B cell (primary cell): ENCODE measurements at regions not wholly inside any gene's neighbourhood (a gene's known extent, or its start where the extent isn't known, plus 50 kb on each side); places are given as distances from the start of the nearest gene placed in this dataset.

Experiments used
- ATAC-seq: fragments of 200-7000 bp; cut with Tn5 transposase; one replicate; pipeline ENCODE4 v1.10.0; 2021; ENCODE audit warnings: low read depth, mild to moderate bottlenecking, moderate number of reproducible peaks, moderate library complexity
- CTCF ChIA-PET: fragments of 350-600 bp; sonication (Branson Sonifier 250); formaldehyde crosslinking; loops from one replicate; lab custom pipeline; 2021; ENCODE audit warnings: antibody characterized with exemption, inconsistent platforms; lab: Charles Lee
- POLR2A ChIA-PET: fragments of 350-600 bp; sonication (Branson Sonifier 250); formaldehyde crosslinking; loops from one replicate; lab custom pipeline; 2021; ENCODE audit warnings: antibody characterized with exemption; lab: Charles Lee
- DNase-seq: peaks from one replicate; pipeline ENCODE4 v3.0.0; 2013
- H2AFZ ChIP-seq: 2 replicates; pipeline ENCODE4 v1.6.1; 2012; ENCODE audit warnings: mild to moderate bottlenecking, low read depth, low read length; ENCODE audit not compliant: insufficient read depth, poor library complexity, severe bottlenecking
- H3K27ac ChIP-seq, 2 donors: 1 replicate in 1 of 2; 2 replicates in 1 of 2; pipeline ENCODE4 v1.5.1; 2012 to 2013; ENCODE audit warnings: low read length in 2 of 2, mild to moderate bottlenecking in 2 of 2, moderate library complexity in 1 of 2
- H3K27me3 ChIP-seq, 4 experiments: fragments of 200-600 bp in 1 of 4; sonication (generic) in 1 of 4; replicated peaks in 1 of 4; 1 replicate in 2 of 4; 2 replicates in 2 of 4; pipeline versions ENCODE4 v1.6.1 to v1.7.0; 2013 to 2016; ENCODE audit warnings: low read length in 3 of 4, mild to moderate bottlenecking in 2 of 4, mixed read lengths in 1 of 4, moderate library complexity in 1 of 4; ENCODE audit not compliant: insufficient read depth in 4 of 4, control insufficient read depth in 3 of 4; ENCODE audit errors: control extremely low read depth in 1 of 4
- H3K36me3 ChIP-seq, 2 experiments: replicated peaks in 1 of 2; 1 replicate in 1 of 2; 2 replicates in 1 of 2; pipeline versions ENCODE4 v1.6.1 to v1.7.1; 2013; ENCODE audit warnings: low read length in 1 of 2; ENCODE audit not compliant: insufficient read depth in 2 of 2, control insufficient read depth in 1 of 2; ENCODE audit errors: control extremely low read depth in 1 of 2, extremely low read depth in 1 of 2
- H3K4me1 ChIP-seq, 2 donors: fragments of 200-600 bp in 1 of 2; sonication (generic) in 1 of 2; 1 replicate in 1 of 2; 2 replicates in 1 of 2; pipeline versions ENCODE4 v1.5.1 to v1.6.1; 2013 to 2017; ENCODE audit warnings: low read length in 2 of 2; ENCODE audit not compliant: control insufficient read depth in 2 of 2, insufficient read depth in 2 of 2
- H3K4me2 ChIP-seq: replicated peaks from 2 replicates; pipeline ENCODE3; 2012; ENCODE audit warnings: mild to moderate bottlenecking, low read depth, low read length; ENCODE audit not compliant: poor library complexity, severe bottlenecking
- H3K4me3 ChIP-seq, 5 experiments: fragments of 200-600 bp in 1 of 5; sonication (generic) in 1 of 5; 1 replicate in 3 of 5; 2 replicates in 2 of 5; pipeline versions ENCODE4 v1.5.1 to v1.7.0; 2011 to 2016; ENCODE audit warnings: low read length in 4 of 5, mild to moderate bottlenecking in 4 of 5, low read depth in 2 of 5, control low read depth in 1 of 5, moderate library complexity in 1 of 5; ENCODE audit not compliant: insufficient read depth in 1 of 5; ENCODE audit errors: control extremely low read depth in 1 of 5, extremely low read depth in 1 of 5
- H3K79me2 ChIP-seq: fragments of 200-600 bp; sonication (generic); one replicate; pipeline ENCODE4 v1.6.0; 2016; ENCODE audit warnings: low read length; ENCODE audit not compliant: control insufficient read depth, insufficient read depth
- H3K9ac ChIP-seq: fragments of 200-600 bp; sonication (generic); 2 replicates; pipeline ENCODE4 v1.6.1; 2017; ENCODE audit warnings: mild to moderate bottlenecking, low read length, moderate library complexity
- H3K9me3 ChIP-seq, 3 donors: one replicate each; pipeline versions ENCODE4 v1.6.1 to v1.7.1; 2013; ENCODE audit warnings: low read length in 2 of 3; ENCODE audit not compliant: control insufficient read depth in 2 of 3, insufficient read depth in 1 of 3; ENCODE audit errors: control extremely low read depth in 1 of 3
- H4K20me1 ChIP-seq: 2 replicates; pipeline ENCODE4 v1.6.0; 2012; ENCODE audit warnings: mild to moderate bottlenecking, low read length; ENCODE audit not compliant: insufficient read depth, control insufficient read depth, poor library complexity, severe bottlenecking
- H3K27ac Mint-ChIP-seq: one replicate; pipeline ENCODE4 v1.8.0; 2021; ENCODE audit warnings: mixed read lengths
- H3K27me3 Mint-ChIP-seq: one replicate; pipeline ENCODE4 v1.8.0; 2021; ENCODE audit warnings: mixed read lengths
- H3K4me1 Mint-ChIP-seq: one replicate; pipeline ENCODE4 v1.8.0; 2021; ENCODE audit warnings: mixed read lengths
- H3K4me3 Mint-ChIP-seq: one replicate; pipeline ENCODE4 v1.8.0; 2021; ENCODE audit warnings: mixed read lengths
- H3K9me3 Mint-ChIP-seq: one replicate; pipeline ENCODE4 v1.8.0; 2022; ENCODE audit warnings: mixed read lengths; ENCODE audit not compliant: insufficient read depth
- EZH2 ChIP-seq: IDR thresholded peaks from 2 replicates; pipeline ENCODE4 v1.6.1; 2012; ENCODE audit warnings: borderline replicate concordance, low read depth, mild to moderate bottlenecking, moderate library complexity, low read length; ENCODE audit not compliant: insufficient read depth, poor library complexity, severe bottlenecking
- WGBS: methylation state at CpG from one replicate; pipeline ENCODE4 v1.1.5; 2013; ENCODE audit warnings: missing lambda C conversion rate; ENCODE audit not compliant: insufficient coverage; 5-methylcytosine and 5-hydroxymethylcytosine counted together
- intact Hi-C: fragments of 100-400 bp; cut with micrococcal nuclease; formaldehyde crosslinking; loops from one replicate; pipeline ENCODE4 v1.10.0; 2022
- TF ChIP-seq, protein P1 (sequence below): fragments of 200-600 bp; IDR thresholded peaks from one replicate; pipeline ENCODE4 v1.8.0; 2022; ENCODE audit warnings: antibody characterized with exemption, mild to moderate bottlenecking

DNA sequence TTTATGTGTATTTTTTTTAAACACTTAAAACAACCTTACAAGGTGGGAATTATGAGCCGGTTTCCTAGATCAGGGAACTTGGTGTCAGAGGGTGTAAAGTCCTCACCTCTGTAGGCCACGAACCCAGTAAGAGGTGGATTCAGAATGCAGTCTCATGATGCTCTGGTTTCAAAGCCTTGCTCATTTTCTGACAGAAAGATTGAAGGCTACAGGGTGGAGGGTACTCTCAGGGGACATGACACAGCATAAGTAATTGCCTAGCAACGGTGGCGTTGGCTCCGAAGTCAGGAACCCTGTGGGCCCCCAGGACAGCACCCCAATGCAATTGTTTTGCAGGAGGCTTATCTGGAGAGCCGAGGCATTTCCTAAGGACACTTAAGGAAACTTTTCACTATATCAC, 794.7 kb downstream of the EFNB2 start:
- Mint-ChIP-seq H3K9me3 (peaks cover 8% of the 10 kb centered on the region), H3K27ac (no peak overlapping the region), H3K4me3 (no peak overlapping the region), H3K4me1 (no peaks in the 10 kb centered on the region), H3K27me3 (no peaks in the 10 kb centered on the region)
- intact Hi-C loops: no loop called here
- Histone ChIP-seq H4K20me1 (no peaks in the 10 kb centered on the region), H3K9me3 (peaks cover 0 to 2% (median 0%) of the 10 kb centered on the region in 3 donors), H3K4me1 (no peaks in the 10 kb centered on the region), H3K4me2 (no peak overlapping the region), H2AFZ (no peak overlapping the region), H3K27ac (no peak overlapping the region), H3K36me3 (no peaks in the 10 kb centered on the region), H3K9ac (no peak overlapping the region), H3K4me3 (no peak overlapping the region), H3K27me3 (no peaks in the 10 kb centered on the region), H3K79me2 (no peaks in the 10 kb centered on the region)
- ChIA-PET CTCF (no interaction called here), POLR2A (no interaction called here)
- DNase-seq: no peak
- 8% methylated on average over 4 of the region's 6 CpGs for WGBS
- TF ChIP-seq, protein P1, sequence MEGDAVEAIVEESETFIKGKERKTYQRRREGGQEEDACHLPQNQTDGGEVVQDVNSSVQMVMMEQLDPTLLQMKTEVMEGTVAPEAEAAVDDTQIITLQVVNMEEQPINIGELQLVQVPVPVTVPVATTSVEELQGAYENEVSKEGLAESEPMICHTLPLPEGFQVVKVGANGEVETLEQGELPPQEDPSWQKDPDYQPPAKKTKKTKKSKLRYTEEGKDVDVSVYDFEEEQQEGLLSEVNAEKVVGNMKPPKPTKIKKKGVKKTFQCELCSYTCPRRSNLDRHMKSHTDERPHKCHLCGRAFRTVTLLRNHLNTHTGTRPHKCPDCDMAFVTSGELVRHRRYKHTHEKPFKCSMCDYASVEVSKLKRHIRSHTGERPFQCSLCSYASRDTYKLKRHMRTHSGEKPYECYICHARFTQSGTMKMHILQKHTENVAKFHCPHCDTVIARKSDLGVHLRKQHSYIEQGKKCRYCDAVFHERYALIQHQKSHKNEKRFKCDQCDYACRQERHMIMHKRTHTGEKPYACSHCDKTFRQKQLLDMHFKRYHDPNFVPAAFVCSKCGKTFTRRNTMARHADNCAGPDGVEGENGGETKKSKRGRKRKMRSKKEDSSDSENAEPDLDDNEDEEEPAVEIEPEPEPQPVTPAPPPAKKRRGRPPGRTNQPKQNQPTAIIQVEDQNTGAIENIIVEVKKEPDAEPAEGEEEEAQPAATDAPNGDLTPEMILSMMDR: no peak
- no peak for TF ChIP-seq EZH2
- no peak for ATAC-seq

DNA sequence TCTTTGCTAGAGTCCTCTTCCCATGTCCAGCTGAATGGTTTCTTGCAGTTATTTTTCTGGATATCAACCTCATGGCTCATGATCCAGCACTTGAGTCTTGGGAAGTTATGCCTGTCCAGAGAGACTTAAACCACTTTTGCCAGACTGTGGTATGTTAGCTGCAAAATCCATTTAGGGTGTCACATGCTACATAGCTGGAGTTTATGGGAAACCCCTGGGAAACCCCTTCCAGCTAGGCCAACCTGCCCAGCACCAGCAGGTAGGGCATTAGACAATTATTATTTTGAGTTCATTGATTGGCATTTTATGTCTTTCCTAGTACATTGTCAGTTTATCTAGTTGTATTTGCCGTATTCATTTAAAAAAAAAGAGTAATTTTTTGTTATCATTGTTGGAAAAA, 797.8 kb downstream of the EFNB2 start:
- no peaks in the 10 kb centered on the region for H3K27me3 ChIP-seq
- no peak overlapping the region for H3K27ac Mint-ChIP-seq
- H3K4me1 ChIP-seq: no peaks in the 10 kb centered on the region
- intact Hi-C loops: no loop called here
- no peak overlapping the region for H3K9ac ChIP-seq
- no peaks in the 10 kb centered on the region for H4K20me1 ChIP-seq
- H3K4me3 Mint-ChIP-seq: no peak overlapping the region
- ATAC-seq (no peak), DNase-seq (no peak)
- no peaks in the 10 kb centered on the region for H3K27me3 Mint-ChIP-seq
- peaks cover 0 to 2% (median 0%) of the 10 kb centered on the region in 3 donors for H3K9me3 ChIP-seq
- H3K4me1 Mint-ChIP-seq: no peaks in the 10 kb centered on the region
- H2AFZ ChIP-seq: no peak overlapping the region
- no peak overlapping the region for H3K27ac ChIP-seq
- H3K4me2 ChIP-seq: no peak overlapping the region
- no peak overlapping the region for H3K4me3 ChIP-seq
- CTCF ChIA-PET: no interaction called here
- no CpG with 5 or more reads among the region's 1 CpG for WGBS
- TF ChIP-seq, protein P1: no peak
- TF ChIP-seq EZH2: no peak
- POLR2A ChIA-PET: no interaction called here
- no peaks in the 10 kb centered on the region for H3K79me2 ChIP-seq
- H3K36me3 ChIP-seq: no peaks in the 10 kb centered on the region
- H3K9me3 Mint-ChIP-seq: peaks cover 4% of the 10 kb centered on the region
